ENCODE measurements at regions not wholly inside any gene's neighbourhood (a gene's known extent, or its start where the extent isn't known, plus 50 kb on each side); places are given as distances from the start of the nearest gene placed in this dataset.

DNA sequence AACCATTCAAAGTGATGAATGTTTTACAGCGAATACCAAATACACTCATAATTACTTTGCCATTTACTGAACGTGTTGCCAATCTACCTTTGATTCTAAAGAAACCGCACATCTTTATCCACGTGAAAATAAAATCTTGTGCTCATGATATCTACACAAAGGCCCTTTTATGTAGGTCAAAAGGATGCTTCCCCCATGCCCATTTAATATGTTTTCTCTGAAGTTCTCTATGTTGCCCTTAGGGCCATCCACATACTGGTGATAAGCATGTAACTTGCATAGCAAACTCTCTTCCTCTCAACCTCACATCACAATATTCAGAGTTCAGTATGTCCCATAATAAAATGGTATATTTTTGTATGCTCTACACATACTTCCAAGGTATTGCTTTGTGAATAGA is 380.0 kb upstream of the FIGN start:
- WGBS: 68% methylated on average over 4 of the region's 4 CpGs

DNA sequence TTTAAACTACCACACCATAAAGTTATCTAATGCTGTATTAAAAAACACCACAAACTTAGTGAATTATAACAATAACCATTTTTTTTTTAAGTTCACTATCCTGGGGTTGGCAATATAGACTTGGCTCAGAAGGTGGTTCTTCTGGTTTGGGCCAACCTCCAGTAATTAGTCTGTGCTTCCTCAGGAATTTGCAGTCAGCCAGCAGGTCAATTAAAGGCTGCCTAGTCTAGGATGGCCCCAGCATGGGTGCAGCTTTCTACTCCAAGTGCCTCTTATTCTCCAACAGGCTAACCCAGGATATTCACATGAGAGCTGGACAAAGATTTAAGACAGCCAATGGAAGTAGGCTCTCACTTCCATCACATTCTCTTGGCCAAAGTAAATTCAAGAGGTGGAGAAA is 379.1 kb upstream of the FIGN start:
- no peak overlapping the region for H3K27ac ChIP-seq
- no peak for DNase-seq (ENCODE audit: low spot score in 2 of 2)
- H3K4me1 ChIP-seq: peaks cover 7% of the 10 kb centered on the region
- TF ChIP-seq EP300 (IDR thresholded peaks at IDR 0.05) (no peak), POLR2A (IDR thresholded peaks at IDR 0.05) (no peak), POLR2AphosphoS5 (IDR thresholded peaks at IDR 0.05) (no peak)
- TF ChIP-seq, protein P1, sequence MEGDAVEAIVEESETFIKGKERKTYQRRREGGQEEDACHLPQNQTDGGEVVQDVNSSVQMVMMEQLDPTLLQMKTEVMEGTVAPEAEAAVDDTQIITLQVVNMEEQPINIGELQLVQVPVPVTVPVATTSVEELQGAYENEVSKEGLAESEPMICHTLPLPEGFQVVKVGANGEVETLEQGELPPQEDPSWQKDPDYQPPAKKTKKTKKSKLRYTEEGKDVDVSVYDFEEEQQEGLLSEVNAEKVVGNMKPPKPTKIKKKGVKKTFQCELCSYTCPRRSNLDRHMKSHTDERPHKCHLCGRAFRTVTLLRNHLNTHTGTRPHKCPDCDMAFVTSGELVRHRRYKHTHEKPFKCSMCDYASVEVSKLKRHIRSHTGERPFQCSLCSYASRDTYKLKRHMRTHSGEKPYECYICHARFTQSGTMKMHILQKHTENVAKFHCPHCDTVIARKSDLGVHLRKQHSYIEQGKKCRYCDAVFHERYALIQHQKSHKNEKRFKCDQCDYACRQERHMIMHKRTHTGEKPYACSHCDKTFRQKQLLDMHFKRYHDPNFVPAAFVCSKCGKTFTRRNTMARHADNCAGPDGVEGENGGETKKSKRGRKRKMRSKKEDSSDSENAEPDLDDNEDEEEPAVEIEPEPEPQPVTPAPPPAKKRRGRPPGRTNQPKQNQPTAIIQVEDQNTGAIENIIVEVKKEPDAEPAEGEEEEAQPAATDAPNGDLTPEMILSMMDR (IDR thresholded peaks at IDR 0.05): no peak
- no peaks in the 10 kb centered on the region for H3K36me3 ChIP-seq
- H3K27me3 ChIP-seq: no peaks in the 10 kb centered on the region
- H3K9me3 ChIP-seq: no peaks in the 10 kb centered on the region
- H3K4me3 ChIP-seq: no peak overlapping the region

More for the DNA sequence above, 380.0 kb upstream of the FIGN start:
- H3K27ac ChIP-seq: no peak overlapping the region
- no peaks in the 10 kb centered on the region for H3K36me3 ChIP-seq
- H3K9me3 ChIP-seq: no peaks in the 10 kb centered on the region
- H3K4me3 ChIP-seq: no peak overlapping the region
- DNase-seq (ENCODE audit: low spot score in 2 of 2): no peak
- no peaks in the 10 kb centered on the region for H3K27me3 ChIP-seq
- peaks cover 7% of the 10 kb centered on the region for H3K4me1 ChIP-seq
- TF ChIP-seq POLR2A (IDR thresholded peaks at IDR 0.05): no peak
- TF ChIP-seq EP300 (IDR thresholded peaks at IDR 0.05): no peak
- TF ChIP-seq, protein P1 (IDR thresholded peaks at IDR 0.05): no peak
- TF ChIP-seq POLR2AphosphoS5 (IDR thresholded peaks at IDR 0.05): no peak

DNA sequence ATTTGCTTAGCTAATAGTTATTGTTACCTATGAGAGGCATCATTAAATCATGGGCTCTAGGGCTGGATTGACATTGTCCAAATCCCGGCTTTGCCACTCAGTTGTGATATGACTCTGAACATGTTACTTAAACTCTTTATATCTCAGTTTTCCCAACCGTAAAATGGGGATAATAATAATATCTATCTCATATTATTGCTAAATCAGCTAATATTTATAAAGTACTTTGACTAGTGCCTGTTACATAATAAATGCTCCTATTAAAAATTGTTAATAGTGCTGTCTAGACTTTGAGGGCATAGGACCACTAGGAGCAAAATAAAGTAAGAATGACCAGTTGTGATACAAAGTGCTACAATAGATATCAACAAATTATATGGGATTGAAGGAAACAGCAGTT is 376.3 kb upstream of the FIGN start:
- Histone ChIP-seq H3K36me3 (no peaks in the 10 kb centered on the region), H3K4me1 (peaks cover 7% of the 10 kb centered on the region), H3K27me3 (no peaks in the 10 kb centered on the region), H3K27ac (no peak overlapping the region), H3K9me3 (no peaks in the 10 kb centered on the region), H3K4me3 (no peak overlapping the region)
- 96% methylated on average over 2 of the region's 2 CpGs for WGBS
- no peak for DNase-seq (ENCODE audit: low spot score in 2 of 2)
- TF ChIP-seq EP300 (IDR thresholded peaks at IDR 0.05) (no peak), POLR2A (IDR thresholded peaks at IDR 0.05) (no peak), POLR2AphosphoS5 (IDR thresholded peaks at IDR 0.05) (no peak)
- TF ChIP-seq, protein P1 (IDR thresholded peaks at IDR 0.05): no peak

DNA sequence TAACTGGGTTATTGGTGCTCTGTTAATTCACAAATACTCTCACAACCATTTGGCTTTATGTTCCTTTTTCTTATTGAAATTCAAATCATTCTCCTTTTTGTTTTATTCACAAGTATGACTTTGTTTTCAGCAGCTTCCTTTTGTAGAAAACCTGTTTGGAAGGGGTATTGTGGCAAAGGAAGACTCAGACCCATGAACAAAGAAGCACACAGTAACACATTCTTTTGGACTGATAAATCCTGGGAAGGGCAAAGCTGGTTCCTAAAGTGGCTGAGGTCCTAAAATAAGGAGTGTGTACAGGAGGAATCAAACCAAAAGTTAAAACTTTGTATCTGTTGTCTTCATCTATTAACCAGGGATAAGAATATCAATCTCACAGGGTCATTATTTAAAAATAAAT is 374.7 kb upstream of the FIGN start:
- no peak for DNase-seq (ENCODE audit: low spot score in 2 of 2)
- Histone ChIP-seq H3K9me3 (no peaks in the 10 kb centered on the region), H3K4me1 (peaks cover 7% of the 10 kb centered on the region), H3K27me3 (no peaks in the 10 kb centered on the region), H3K4me3 (no peak overlapping the region), H3K27ac (no peak overlapping the region), H3K36me3 (no peaks in the 10 kb centered on the region)
- TF ChIP-seq POLR2A (IDR thresholded peaks at IDR 0.05): no peak
- TF ChIP-seq EP300 (IDR thresholded peaks at IDR 0.05): no peak
- no peak for TF ChIP-seq POLR2AphosphoS5 (IDR thresholded peaks at IDR 0.05)
- TF ChIP-seq, protein P1 (IDR thresholded peaks at IDR 0.05): no peak

DNA sequence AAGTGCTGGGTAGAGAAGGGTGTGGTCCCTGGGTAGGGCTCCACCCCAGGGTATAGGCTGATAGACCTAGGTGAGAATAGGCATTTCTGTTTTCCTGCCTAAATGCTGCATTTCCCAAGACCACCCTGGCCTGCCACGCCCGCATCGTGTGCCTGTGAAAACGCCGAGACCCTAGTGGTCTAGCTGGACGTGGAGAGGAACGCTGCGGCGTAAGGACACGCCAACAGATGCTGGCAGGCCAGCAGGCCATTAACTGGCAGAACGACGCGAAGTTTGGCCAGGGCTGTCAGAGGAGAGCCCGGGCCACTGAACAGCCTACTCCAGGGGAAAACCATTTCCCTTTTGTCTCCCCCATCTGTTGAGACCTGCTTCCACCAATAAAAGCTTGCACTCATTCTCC is 373.2 kb upstream of the FIGN start:
- no peak for TF ChIP-seq EP300 (IDR thresholded peaks at IDR 0.05)
- no peak for TF ChIP-seq POLR2AphosphoS5 (IDR thresholded peaks at IDR 0.05)
- TF ChIP-seq POLR2A (IDR thresholded peaks at IDR 0.05): no peak
- TF ChIP-seq, protein P1 (IDR thresholded peaks at IDR 0.05): no peak
- 95% methylated on average over 14 of the region's 14 CpGs for WGBS
- H3K27ac ChIP-seq: no peak overlapping the region
- DNase-seq (ENCODE audit: low spot score in 2 of 2): no peak
- no peak overlapping the region for H3K4me3 ChIP-seq
- no peaks in the 10 kb centered on the region for H3K27me3 ChIP-seq
- H3K36me3 ChIP-seq: no peaks in the 10 kb centered on the region
- no peaks in the 10 kb centered on the region for H3K4me1 ChIP-seq
- H3K9me3 ChIP-seq: no peaks in the 10 kb centered on the region

Data from suprapubic skin (tissue), 4 donors.